ENCODE measurements at regions not wholly inside any gene's neighbourhood (a gene's known extent, or its start where the extent isn't known, plus 50 kb on each side); places are given as distances from the start of the nearest gene placed in this dataset.

GRCh38 chr19:30969591-30969990, 379.6 kb downstream of the TSHZ3 start:
- TF ChIP-seq EZH2 (IDR thresholded peaks at IDR 0.05; ENCODE audit: low read depth, unreplicated experiment) (no peak), POLR2AphosphoS5 (IDR thresholded peaks at IDR 0.05; ENCODE audit: low read depth) (no peak), CTCF (conservative IDR thresholded peaks at IDR 0.05; ENCODE audit: low read depth in 2 of 2) (no peak), ZNF462 (CRISPR knock-in tag; IDR thresholded peaks at IDR 0.05) (no peak), REST (IDR thresholded peaks at IDR 0.05; ENCODE audit: unreplicated experiment) (no peak)
